Immature natural killer cell (primary cell): ENCODE measurements at regions not wholly inside any gene's neighbourhood (a gene's known extent, or its start where the extent isn't known, plus 50 kb on each side); places are given as distances from the start of the nearest gene placed in this dataset.
"Not testable (repeated sequence)": the region's sequence is repeated elsewhere in the genome, so short reads cannot be mapped to it uniquely, and the experiment has no call there.

Source experiments
- DNase-seq, 3 donors: peaks; one replicate each; pipeline ENCODE4 v3.0.0; 2022; ENCODE audit warnings: mixed read lengths in 1 of 3
- H3K27ac Mint-ChIP-seq, 6 donors: one replicate each; pipeline ENCODE4 v1.8.0; 2020; ENCODE audit warnings: mixed read lengths in 6 of 6, mild to moderate bottlenecking in 5 of 6, inconsistent platforms in 4 of 6, moderate library complexity in 3 of 6
- H3K27me3 Mint-ChIP-seq, 3 donors: one replicate each; pipeline ENCODE4 v1.8.0; 2020 to 2021; ENCODE audit warnings: low read depth in 3 of 3, mild to moderate bottlenecking in 3 of 3, mixed read lengths in 3 of 3, moderate library complexity in 3 of 3, inconsistent platforms in 1 of 3
- H3K36me3 Mint-ChIP-seq, 3 donors: one replicate each; pipeline ENCODE4 v1.8.0; 2020; ENCODE audit warnings: mixed read lengths in 3 of 3, inconsistent platforms in 2 of 3, mild to moderate bottlenecking in 2 of 3
- H3K4me1 Mint-ChIP-seq, 2 donors: one replicate each; pipeline ENCODE4 v1.8.0; 2020; ENCODE audit warnings: inconsistent platforms in 2 of 2, mild to moderate bottlenecking in 2 of 2, mixed read lengths in 2 of 2, moderate library complexity in 1 of 2
- H3K4me3 Mint-ChIP-seq, 5 donors: one replicate each; pipeline ENCODE4 v1.8.0; 2020; ENCODE audit warnings: mild to moderate bottlenecking in 5 of 5, mixed read lengths in 5 of 5, inconsistent platforms in 3 of 5, moderate library complexity in 3 of 5
- H3K9me3 Mint-ChIP-seq, 6 donors: one replicate each; pipeline ENCODE4 v1.8.0; 2020; ENCODE audit warnings: mild to moderate bottlenecking in 6 of 6, mixed read lengths in 6 of 6, inconsistent platforms in 4 of 6, moderate library complexity in 3 of 6

- no peaks in the 10 kb centered on the region for H3K9me3 Mint-ChIP-seq
- no peaks in the 10 kb centered on the region for H3K36me3 Mint-ChIP-seq
- peaks cover 0 to 9% (median 0%) of the 10 kb centered on the region in 3 donors for H3K27me3 Mint-ChIP-seq
- no peak overlapping the region for H3K4me3 Mint-ChIP-seq
- H3K4me1 Mint-ChIP-seq: peaks cover 0 to 5% of the 10 kb centered on the region in 2 donors
- H3K27ac Mint-ChIP-seq: no peak overlapping the region
- DNase-seq: no peak
These were observed 80.0 kb upstream of the HNF1B start for GRCh38 chr17:37824534-37825485.

GRCh38 chr17:37823996-37824395 is 79.1 kb upstream of the HNF1B start:
- Mint-ChIP-seq H3K27ac (no peak overlapping the region), H3K4me1 (peaks cover 0 to 5% of the 10 kb centered on the region in 2 donors), H3K9me3 (no peaks in the 10 kb centered on the region), H3K4me3 (no peak overlapping the region), H3K36me3 (no peaks in the 10 kb centered on the region), H3K27me3 (peaks cover 0 to 9% (median 0%) of the 10 kb centered on the region in 3 donors)
- no peak for DNase-seq

GRCh38 chr17:37820995-37821713 is 76.3 kb upstream of the HNF1B start:
- Mint-ChIP-seq H3K36me3 (no peaks in the 10 kb centered on the region), H3K27ac (no peak overlapping the region), H3K9me3 (no peaks in the 10 kb centered on the region), H3K27me3 (peaks cover 0 to 5% (median 0%) of the 10 kb centered on the region in 3 donors), H3K4me1 (peaks cover 0 to 5% of the 10 kb centered on the region in 2 donors), H3K4me3 (no peak overlapping the region)
- no peak for DNase-seq

- DNase-seq: no peak
- H3K4me3 Mint-ChIP-seq: no peak overlapping the region
- no peak overlapping the region for H3K27ac Mint-ChIP-seq
- H3K9me3 Mint-ChIP-seq: no peaks in the 10 kb centered on the region
- peaks cover 0 to 5% of the 10 kb centered on the region in 2 donors for H3K4me1 Mint-ChIP-seq
- no peaks in the 10 kb centered on the region for H3K36me3 Mint-ChIP-seq
- peaks cover 0 to 6% (median under 1%) of the 10 kb centered on the region in 3 donors for H3K27me3 Mint-ChIP-seq
These were observed 75.6 kb upstream of the HNF1B start for GRCh38 chr17:37820313-37820994.

GRCh38 chr17:37818689-37819088 is 73.8 kb upstream of the HNF1B start:
- no peaks in the 10 kb centered on the region for H3K9me3 Mint-ChIP-seq
- H3K27me3 Mint-ChIP-seq: peaks cover 0 to 15% (median 4%) of the 10 kb centered on the region in 3 donors
- DNase-seq: no peak
- H3K4me3 Mint-ChIP-seq: no peak overlapping the region
- H3K36me3 Mint-ChIP-seq: no peaks in the 10 kb centered on the region
- H3K27ac Mint-ChIP-seq: no peak overlapping the region
- peaks cover 0 to 5% of the 10 kb centered on the region in 2 donors for H3K4me1 Mint-ChIP-seq

GRCh38 chr17:37816950-37817349 is 72.1 kb upstream of the HNF1B start:
- Mint-ChIP-seq H3K4me1 (peaks cover 0 to 5% of the 10 kb centered on the region in 2 donors), H3K27me3 (peaks cover 0 to 21% (median 8%) of the 10 kb centered on the region in 3 donors), H3K4me3 (no peak overlapping the region), H3K36me3 (no peaks in the 10 kb centered on the region), H3K9me3 (no peaks in the 10 kb centered on the region), H3K27ac (no peak overlapping the region)
- no peak for DNase-seq

GRCh38 chr17:37815536-37815935 is 70.7 kb upstream of the HNF1B start:
- Mint-ChIP-seq H3K4me1 (peaks cover 0 to 3% of the 10 kb centered on the region in 2 donors), H3K4me3 (no peak overlapping the region), H3K36me3 (no peaks in the 10 kb centered on the region), H3K27ac (no peak overlapping the region), H3K9me3 (no peaks in the 10 kb centered on the region), H3K27me3 (peaks cover 0 to 29% (median 8%) of the 10 kb centered on the region in 3 donors)
- no peak for DNase-seq

- H3K4me1 Mint-ChIP-seq: no peaks in the 10 kb centered on the region
- H3K36me3 Mint-ChIP-seq: no peaks in the 10 kb centered on the region
- H3K9me3 Mint-ChIP-seq: no peaks in the 10 kb centered on the region
- H3K27me3 Mint-ChIP-seq: peaks cover 0 to 29% (median 8%) of the 10 kb centered on the region in 3 donors
- H3K27ac Mint-ChIP-seq: no peak overlapping the region
- H3K4me3 Mint-ChIP-seq: no peak overlapping the region
- DNase-seq: no peak
These were observed 68.9 kb upstream of the HNF1B start for GRCh38 chr17:37813751-37814150.

GRCh38 chr17:37808846-37809245 is 64.0 kb upstream of the HNF1B start:
- H3K36me3 Mint-ChIP-seq, H3K4me1 Mint-ChIP-seq, DNase-seq, H3K9me3 Mint-ChIP-seq, H3K27ac Mint-ChIP-seq, H3K4me3 Mint-ChIP-seq: not testable (repeated sequence)
- H3K27me3 Mint-ChIP-seq: peaks cover 1 to 29% (median 6%) of the 10 kb centered on the region in 3 donors

GRCh38 chr17:37802712-37803416 is 58.0 kb upstream of the HNF1B start:
- no peak overlapping the region for H3K4me3 Mint-ChIP-seq
- H3K36me3 Mint-ChIP-seq: no peaks in the 10 kb centered on the region
- peaks cover 1 to 14% (median 4%) of the 10 kb centered on the region in 3 donors for H3K27me3 Mint-ChIP-seq
- DNase-seq: no peak
- no peaks in the 10 kb centered on the region for H3K4me1 Mint-ChIP-seq
- H3K27ac Mint-ChIP-seq: no peak overlapping the region
- H3K9me3 Mint-ChIP-seq: no peaks in the 10 kb centered on the region

- Mint-ChIP-seq H3K9me3 (no peaks in the 10 kb centered on the region), H3K4me1 (no peaks in the 10 kb centered on the region), H3K27ac (no peak overlapping the region), H3K4me3 (no peak overlapping the region), H3K27me3 (peaks cover 1 to 14% (median 4%) of the 10 kb centered on the region in 3 donors), H3K36me3 (no peaks in the 10 kb centered on the region)
- DNase-seq: no peak
These were observed 57.3 kb upstream of the HNF1B start for GRCh38 chr17:37802061-37802595.

- H3K4me1 Mint-ChIP-seq: no peaks in the 10 kb centered on the region
- H3K36me3 Mint-ChIP-seq: no peaks in the 10 kb centered on the region
- no peak overlapping the region for H3K4me3 Mint-ChIP-seq
- H3K27ac Mint-ChIP-seq: no peak overlapping the region
- H3K27me3 Mint-ChIP-seq: peaks cover 0 to 10% (median 4%) of the 10 kb centered on the region in 3 donors
- no peak for DNase-seq
- H3K9me3 Mint-ChIP-seq: no peaks in the 10 kb centered on the region
These were observed 56.3 kb upstream of the HNF1B start for GRCh38 chr17:37801171-37801570.

- Mint-ChIP-seq H3K4me3 (no peak overlapping the region), H3K27me3 (peaks cover 0 to 7% (median 4%) of the 10 kb centered on the region in 3 donors), H3K9me3 (no peaks in the 10 kb centered on the region), H3K4me1 (no peaks in the 10 kb centered on the region), H3K27ac (no peak overlapping the region), H3K36me3 (no peaks in the 10 kb centered on the region)
- DNase-seq: no peak
These were observed 52.3 kb upstream of the HNF1B start for GRCh38 chr17:37797206-37797605.
